ENCODE measurements at regions not wholly inside any gene's neighbourhood (a gene's known extent, or its start where the extent isn't known, plus 50 kb on each side); places are given as distances from the start of the nearest gene placed in this dataset.
"Not testable (repeated sequence)": the region's sequence is repeated elsewhere in the genome, so short reads cannot be mapped to it uniquely, and the experiment has no call there.

DNA sequence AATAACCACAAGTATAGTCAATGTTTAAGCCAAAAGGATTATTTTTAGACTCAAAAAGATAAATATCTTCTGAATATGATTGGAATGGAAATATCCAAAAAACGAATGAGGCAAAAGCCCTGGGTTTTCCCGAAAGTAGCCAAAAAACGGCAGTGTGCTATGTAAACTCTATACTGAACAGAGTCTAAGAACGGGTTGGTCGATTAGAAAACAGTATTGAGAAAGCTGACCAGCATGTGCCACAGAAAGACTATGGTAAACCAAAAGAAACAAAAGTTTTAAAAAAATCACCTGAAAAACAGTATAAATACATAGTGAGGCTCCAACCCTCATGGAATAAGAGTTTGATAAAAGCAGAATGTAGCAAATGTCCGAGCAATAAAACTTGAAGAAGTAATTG lies 92.0 kb upstream of the DLGAP1 start:
- no peak for TF ChIP-seq POLR2A (IDR thresholded peaks at IDR 0.05; ENCODE audit: extremely low read depth, insufficient read length)
- no peak for TF ChIP-seq MYC (IDR thresholded peaks at IDR 0.05; ENCODE audit: low read depth, low read length)
- TF ChIP-seq, protein P1, sequence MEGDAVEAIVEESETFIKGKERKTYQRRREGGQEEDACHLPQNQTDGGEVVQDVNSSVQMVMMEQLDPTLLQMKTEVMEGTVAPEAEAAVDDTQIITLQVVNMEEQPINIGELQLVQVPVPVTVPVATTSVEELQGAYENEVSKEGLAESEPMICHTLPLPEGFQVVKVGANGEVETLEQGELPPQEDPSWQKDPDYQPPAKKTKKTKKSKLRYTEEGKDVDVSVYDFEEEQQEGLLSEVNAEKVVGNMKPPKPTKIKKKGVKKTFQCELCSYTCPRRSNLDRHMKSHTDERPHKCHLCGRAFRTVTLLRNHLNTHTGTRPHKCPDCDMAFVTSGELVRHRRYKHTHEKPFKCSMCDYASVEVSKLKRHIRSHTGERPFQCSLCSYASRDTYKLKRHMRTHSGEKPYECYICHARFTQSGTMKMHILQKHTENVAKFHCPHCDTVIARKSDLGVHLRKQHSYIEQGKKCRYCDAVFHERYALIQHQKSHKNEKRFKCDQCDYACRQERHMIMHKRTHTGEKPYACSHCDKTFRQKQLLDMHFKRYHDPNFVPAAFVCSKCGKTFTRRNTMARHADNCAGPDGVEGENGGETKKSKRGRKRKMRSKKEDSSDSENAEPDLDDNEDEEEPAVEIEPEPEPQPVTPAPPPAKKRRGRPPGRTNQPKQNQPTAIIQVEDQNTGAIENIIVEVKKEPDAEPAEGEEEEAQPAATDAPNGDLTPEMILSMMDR (IDR thresholded peaks at IDR 0.05; ENCODE audit: low read depth, low read length): no peak
- TF ChIP-seq, protein P2, sequence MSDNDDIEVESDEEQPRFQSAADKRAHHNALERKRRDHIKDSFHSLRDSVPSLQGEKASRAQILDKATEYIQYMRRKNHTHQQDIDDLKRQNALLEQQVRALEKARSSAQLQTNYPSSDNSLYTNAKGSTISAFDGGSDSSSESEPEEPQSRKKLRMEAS (IDR thresholded peaks at IDR 0.05; ENCODE audit: low read depth, low read length): no peak
- DNase-seq (ENCODE audit: low read depth): no peak
- H3K4me3 ChIP-seq (ENCODE audit: low read depth, low read length): no peak overlapping the region

DNA sequence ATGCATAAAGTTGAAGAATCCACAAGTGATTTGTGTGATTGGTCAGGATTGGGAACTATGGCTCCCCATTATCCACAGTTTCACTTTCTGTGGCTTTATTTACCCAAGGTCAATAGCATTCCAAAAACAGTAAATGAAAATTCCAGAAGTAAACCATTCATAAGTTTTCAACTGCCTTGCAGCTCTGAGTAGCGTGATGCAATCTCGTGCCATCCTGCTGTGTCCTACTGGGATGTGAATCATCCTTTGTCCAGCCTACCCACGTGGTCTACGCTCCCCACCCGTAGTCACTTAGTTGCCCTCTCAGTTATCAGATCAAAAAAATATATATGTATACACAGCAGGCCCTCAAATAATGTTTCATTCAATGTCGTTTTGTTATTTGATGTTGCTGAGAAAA lies 89.0 kb upstream of the DLGAP1 start:
- DNase-seq (ENCODE audit: low read depth): peak; percentile 4
- no peak overlapping the region for H3K4me3 ChIP-seq (ENCODE audit: low read depth, low read length)
- TF ChIP-seq, protein P2 (IDR thresholded peaks at IDR 0.05; ENCODE audit: low read depth, low read length): no peak
- TF ChIP-seq MYC (IDR thresholded peaks at IDR 0.05; ENCODE audit: low read depth, low read length): no peak
- TF ChIP-seq, protein P1 (IDR thresholded peaks at IDR 0.05; ENCODE audit: low read depth, low read length): no peak
- TF ChIP-seq POLR2A (IDR thresholded peaks at IDR 0.05; ENCODE audit: extremely low read depth, insufficient read length): no peak

DNA sequence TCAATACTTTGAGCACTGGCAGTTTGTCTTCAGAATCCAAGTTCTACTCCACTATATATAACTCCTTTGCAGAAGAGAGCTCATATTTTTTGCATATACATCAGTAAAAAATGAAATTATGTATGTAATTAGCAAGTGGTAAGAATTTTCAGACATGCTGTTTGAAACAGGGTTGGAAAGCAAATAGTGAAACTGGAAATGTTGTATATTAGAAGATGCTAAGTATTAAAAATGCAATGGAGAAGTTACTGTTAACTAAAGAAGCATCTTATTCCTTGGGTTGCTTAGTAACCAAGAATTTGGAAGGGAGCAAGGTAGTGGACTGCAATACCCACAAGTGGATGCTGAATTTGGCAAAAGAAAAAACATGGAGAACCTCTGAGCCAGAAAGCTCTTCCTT lies 88.6 kb upstream of the DLGAP1 start:
- DNase-seq (ENCODE audit: low read depth): no peak
- no peak overlapping the region for H3K4me3 ChIP-seq (ENCODE audit: low read depth, low read length)
- no peak for TF ChIP-seq POLR2A (IDR thresholded peaks at IDR 0.05; ENCODE audit: extremely low read depth, insufficient read length)
- TF ChIP-seq, protein P2 (IDR thresholded peaks at IDR 0.05; ENCODE audit: low read depth, low read length): no peak
- TF ChIP-seq, protein P1 (IDR thresholded peaks at IDR 0.05; ENCODE audit: low read depth, low read length): no peak
- no peak for TF ChIP-seq MYC (IDR thresholded peaks at IDR 0.05; ENCODE audit: low read depth, low read length)

DNA sequence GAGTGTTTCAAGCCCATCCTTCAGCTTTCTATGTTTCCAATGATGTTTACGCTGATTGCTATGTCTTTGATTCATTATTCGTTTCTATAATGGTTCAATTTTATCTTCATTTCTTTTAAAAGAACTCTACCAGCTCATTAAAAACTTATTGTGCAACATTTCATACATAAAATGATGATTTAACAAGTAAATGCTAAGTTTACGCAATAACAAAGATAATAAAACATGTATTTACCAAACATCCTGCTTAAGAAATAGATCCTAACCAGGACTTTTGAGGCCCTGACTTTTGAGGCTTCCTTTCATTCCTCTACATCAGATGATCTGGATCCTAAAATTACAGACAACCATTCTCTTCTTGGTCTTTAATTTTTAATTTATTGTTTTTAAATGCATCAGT lies 86.5 kb upstream of the DLGAP1 start:
- no peak for DNase-seq (ENCODE audit: low read depth)
- H3K4me3 ChIP-seq (ENCODE audit: low read depth, low read length): no peak overlapping the region
- TF ChIP-seq POLR2A (IDR thresholded peaks at IDR 0.05; ENCODE audit: extremely low read depth, insufficient read length) (no peak), MYC (IDR thresholded peaks at IDR 0.05; ENCODE audit: low read depth, low read length) (no peak)
- TF ChIP-seq, protein P1 (IDR thresholded peaks at IDR 0.05; ENCODE audit: low read depth, low read length): no peak
- TF ChIP-seq, protein P2 (IDR thresholded peaks at IDR 0.05; ENCODE audit: low read depth, low read length): no peak

DNA sequence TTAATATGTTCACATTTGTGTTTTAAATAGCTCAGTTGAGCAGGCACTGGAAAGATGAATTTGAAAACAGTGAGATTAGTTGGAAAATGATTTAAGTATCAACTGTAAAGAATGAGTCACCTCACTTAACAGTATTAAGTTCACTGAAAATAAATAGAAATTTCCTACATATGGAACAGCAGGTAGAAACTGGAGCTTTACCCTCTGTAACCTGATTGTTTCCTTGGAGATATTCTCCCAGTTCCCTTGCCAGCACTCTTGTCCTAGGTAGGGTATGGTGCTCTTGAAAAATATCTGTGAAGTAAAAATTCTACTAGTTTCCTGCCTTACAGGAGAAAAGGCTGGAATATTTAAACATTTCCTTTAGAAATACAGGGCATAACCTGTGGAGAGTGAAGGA lies 81.3 kb upstream of the DLGAP1 start:
- TF ChIP-seq MYC (IDR thresholded peaks at IDR 0.05; ENCODE audit: low read depth, low read length) (no peak), POLR2A (IDR thresholded peaks at IDR 0.05; ENCODE audit: extremely low read depth, insufficient read length) (no peak)
- TF ChIP-seq, protein P1 (IDR thresholded peaks at IDR 0.05; ENCODE audit: low read depth, low read length): no peak
- TF ChIP-seq, protein P2 (IDR thresholded peaks at IDR 0.05; ENCODE audit: low read depth, low read length): no peak
- DNase-seq (ENCODE audit: low read depth): no peak
- no peak overlapping the region for H3K4me3 ChIP-seq (ENCODE audit: low read depth, low read length)

DNA sequence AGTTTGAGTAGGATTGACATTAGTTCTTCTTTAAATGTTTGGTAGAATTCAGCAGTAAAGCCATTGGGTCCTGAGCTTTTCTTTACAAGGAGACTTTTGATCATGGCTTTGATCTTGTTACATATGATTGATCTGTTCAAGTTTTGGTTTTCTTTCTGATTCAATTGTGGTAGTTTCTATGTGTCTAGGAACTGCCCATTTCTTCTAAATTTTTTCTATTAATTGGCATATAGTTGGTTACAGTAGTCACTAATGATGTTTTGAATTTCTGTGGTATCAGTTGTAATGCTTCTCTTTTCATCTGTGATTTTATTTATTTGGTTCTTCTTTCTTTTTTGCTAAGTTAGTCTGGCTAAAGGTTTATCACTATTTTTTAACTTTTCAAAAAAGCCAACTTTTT lies 73.3 kb upstream of the DLGAP1 start:
- no peak for DNase-seq (ENCODE audit: low read depth)
- no peak overlapping the region for H3K4me3 ChIP-seq (ENCODE audit: low read depth, low read length)
- TF ChIP-seq POLR2A (IDR thresholded peaks at IDR 0.05; ENCODE audit: extremely low read depth, insufficient read length) (no peak), MYC (IDR thresholded peaks at IDR 0.05; ENCODE audit: low read depth, low read length) (no peak)
- TF ChIP-seq, protein P2 (IDR thresholded peaks at IDR 0.05; ENCODE audit: low read depth, low read length): no peak
- TF ChIP-seq, protein P1 (IDR thresholded peaks at IDR 0.05; ENCODE audit: low read depth, low read length): no peak

DNA sequence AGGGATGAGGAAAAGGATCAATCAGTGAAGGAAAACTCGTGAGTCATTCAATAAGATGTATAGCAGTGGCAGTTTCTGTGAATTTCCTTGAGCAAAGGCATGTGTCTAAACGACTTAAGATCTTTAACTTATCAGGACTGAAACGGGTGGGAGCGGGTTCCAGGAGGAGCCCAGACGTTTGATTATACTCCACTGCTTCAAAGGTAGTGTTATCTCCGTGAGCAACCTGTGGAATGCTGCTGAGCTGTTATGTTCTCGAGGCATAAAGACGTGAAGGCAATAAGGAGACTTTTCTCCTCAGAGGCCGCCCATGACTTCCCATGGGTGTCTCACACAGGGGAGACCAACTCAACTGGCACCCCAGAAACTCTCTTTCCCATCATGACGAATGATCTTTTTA lies 72.7 kb upstream of the DLGAP1 start:
- not testable (repeated sequence) for DNase-seq (ENCODE audit: low read depth); H3K4me3 ChIP-seq (ENCODE audit: low read depth, low read length)

Data from NB4 (cell line).